COLO829 (cell line): ENCODE measurements at regions not wholly inside any gene's neighbourhood (a gene's known extent, or its start where the extent isn't known, plus 50 kb on each side); places are given as distances from the start of the nearest gene placed in this dataset.
A peak's percentile ranks its signal among the peaks of the same experiment; 100 is the strongest.

ENCODE experiments used
- DNase-seq: peaks from one replicate; pipeline ENCODE4 v3.0.0; 2012; ENCODE audit warnings: low spot score

DNA sequence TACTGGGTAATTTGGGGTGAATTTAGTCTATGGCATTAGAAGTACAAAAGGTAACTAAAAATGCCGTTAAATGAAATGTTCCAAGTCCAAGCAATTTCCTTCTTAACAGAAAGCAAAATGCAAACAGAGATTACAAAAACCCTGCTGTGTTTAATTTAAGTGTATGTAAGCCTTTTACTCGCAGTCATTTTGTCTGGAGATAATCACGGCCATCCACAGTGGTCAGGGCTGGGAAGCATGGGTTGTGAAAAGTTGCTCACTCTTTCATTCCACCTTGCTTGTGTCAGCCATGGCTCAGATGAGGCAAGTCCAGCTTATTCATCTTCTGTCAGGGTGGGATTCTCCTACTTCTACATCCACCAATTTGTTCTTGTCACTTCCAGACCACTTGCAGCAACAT is 983.6 kb upstream of the ZEB2 start:
- no peak for DNase-seq

DNA sequence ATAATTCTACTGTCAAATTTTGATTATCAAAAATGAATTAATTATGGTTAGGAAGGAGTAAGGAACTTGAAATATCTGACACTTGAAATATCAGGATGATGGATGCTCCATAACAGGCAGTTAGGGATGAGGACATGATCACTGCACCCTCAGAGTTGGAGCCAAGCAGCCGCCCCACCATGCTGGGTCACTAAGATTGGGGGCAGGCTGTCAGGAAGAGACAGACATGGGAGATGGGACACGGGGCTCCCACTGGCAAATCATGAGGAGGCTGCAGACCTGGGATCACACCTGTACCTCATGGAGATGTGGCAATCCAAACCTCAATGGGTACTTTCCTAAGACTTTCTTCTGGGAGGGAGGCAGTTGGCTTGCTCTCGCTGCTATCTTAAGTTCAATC is 982.0 kb upstream of the ZEB2 start:
- no peak for DNase-seq

- no peak for DNase-seq
These were observed 975.7 kb upstream of the ZEB2 start for GRCh38 chr2:145495590-145495989.

DNA sequence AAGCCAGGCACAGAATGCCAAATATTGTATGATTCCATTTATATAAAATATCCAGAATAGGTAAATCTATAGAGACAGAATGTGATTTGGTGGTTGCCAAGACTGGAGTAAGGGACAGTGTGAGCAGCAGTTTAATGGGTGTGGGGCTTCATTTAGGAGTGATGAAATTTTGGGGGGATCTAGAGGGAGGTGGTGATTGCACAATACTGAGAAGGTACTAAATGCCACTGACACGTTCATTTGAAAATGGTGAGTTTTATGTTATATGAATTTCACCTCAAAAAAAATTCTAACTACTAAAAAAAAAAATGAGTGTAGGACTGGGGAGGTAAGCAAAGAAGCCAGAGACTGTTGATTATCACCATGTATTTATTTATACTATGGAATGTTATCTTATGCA is 974.5 kb upstream of the ZEB2 start:
- no peak for DNase-seq

- DNase-seq: no peak
These were observed 968.7 kb upstream of the ZEB2 start for GRCh38 chr2:145488571-145488970.

DNA sequence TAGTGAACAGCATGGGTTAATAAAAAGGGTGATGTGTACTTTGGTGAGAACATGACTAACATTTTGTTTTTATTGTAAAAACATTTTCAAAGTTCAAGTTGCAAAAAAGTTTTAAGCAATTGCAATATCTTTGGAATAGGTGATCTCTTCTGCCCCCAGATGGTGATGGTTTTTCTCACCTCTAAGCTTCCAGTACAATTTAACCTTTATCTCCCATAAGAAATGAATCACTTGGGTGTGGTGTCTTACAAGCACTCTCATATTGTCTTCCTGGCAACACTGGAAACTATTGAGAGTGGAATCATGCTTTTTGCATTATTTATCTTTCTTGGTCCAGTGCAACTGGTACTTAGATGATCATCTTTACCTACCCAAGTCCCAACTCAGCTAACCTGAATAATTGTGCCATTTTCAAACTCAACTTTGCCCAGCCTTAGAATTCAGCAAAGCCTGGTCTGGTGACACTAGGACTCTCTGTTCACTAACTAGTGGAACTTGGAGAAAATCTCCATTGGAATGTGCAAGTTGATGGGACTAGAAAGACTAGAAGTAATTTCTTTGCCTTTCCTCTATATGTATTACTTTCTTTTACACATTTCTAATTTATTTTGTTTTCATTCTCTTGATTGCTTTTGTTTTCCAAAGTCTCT is 964.7 kb upstream of the ZEB2 start:
- DNase-seq: peak; percentile 2

DNA sequence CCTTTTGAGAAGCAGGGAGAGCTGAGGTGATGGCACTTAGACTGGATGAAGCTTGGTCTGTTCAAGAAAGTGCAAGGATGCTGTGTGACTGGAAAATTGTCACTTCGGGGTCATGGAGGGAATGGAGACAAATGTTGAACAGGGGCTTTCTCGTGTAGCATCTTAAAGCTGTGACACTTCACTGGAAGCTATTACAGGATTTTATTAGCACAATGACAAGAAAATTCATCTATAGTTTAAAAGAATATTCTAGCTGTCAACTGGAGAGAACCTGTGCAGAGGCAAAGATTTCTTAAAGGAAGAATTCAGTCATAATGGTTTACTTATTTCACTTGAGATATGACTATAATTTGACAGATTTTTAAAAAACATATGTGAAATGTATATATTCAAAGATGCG is 963.9 kb upstream of the ZEB2 start:
- no peak for DNase-seq

DNA sequence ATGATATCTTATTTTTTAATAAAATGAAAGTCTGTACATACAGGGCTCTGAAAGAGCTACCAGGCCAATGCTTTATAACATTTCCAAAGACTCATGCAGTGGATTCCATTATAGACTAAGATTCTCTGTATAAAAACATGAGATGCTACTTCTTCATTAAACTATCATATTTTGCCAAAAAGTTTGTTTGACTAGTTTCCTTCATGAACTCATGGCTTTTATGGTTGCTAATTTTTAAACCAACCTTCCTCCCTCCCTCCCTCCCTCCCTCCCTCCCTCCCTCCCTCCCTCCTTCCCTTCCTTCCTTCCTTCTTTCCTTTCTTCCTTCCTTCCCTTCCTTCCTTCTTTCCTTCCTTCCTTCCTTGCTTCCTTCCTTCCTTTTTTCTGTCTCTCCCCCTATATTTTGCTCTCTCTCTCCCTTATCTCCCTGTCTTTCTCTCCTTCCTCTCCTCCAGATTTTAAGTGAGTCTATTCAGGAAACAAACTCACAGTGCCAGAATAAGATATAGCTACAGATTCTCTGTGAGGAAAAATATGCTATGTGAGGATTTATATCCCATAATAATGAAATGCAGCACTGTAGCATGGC is 961.5 kb upstream of the ZEB2 start:
- DNase-seq: no peak

GRCh38 chr2:145464866-145465265 is 944.9 kb upstream of the ZEB2 start:
- no peak for DNase-seq

GRCh38 chr2:145460112-145460511 is 940.2 kb upstream of the ZEB2 start:
- no peak for DNase-seq

- DNase-seq: peak; percentile 11
These were observed 911.4 kb upstream of the ZEB2 start for GRCh38 chr2:145431181-145431951.

DNA sequence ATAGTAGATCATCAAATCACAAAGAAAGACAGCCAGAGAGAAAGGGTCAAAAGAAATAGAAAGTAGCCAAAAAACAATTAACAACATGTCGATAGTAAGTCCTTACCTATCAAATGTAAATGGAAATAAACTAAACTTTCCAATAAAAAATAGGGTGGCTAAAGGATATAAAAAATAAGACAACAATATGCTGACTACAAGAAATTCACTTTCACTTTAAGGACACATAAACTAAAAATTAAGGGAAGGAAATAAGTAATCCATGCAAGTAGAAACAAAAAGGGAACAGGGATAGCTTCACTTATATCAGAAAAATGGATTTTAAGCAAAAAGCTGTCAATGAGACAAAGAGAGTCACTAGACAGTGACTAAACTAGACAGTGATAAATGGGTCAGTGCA is 903.9 kb upstream of the ZEB2 start:
- DNase-seq: no peak

- no peak for DNase-seq
These were observed 902.7 kb upstream of the ZEB2 start for GRCh38 chr2:145422576-145422975.

- DNase-seq: no peak
These were observed 901.9 kb upstream of the ZEB2 start for GRCh38 chr2:145421841-145422240.

- DNase-seq: no peak
These were observed 896.7 kb upstream of the ZEB2 start for GRCh38 chr2:145416640-145417039.

- DNase-seq: no peak
These were observed 895.2 kb upstream of the ZEB2 start for GRCh38 chr2:145415151-145415550.

DNA sequence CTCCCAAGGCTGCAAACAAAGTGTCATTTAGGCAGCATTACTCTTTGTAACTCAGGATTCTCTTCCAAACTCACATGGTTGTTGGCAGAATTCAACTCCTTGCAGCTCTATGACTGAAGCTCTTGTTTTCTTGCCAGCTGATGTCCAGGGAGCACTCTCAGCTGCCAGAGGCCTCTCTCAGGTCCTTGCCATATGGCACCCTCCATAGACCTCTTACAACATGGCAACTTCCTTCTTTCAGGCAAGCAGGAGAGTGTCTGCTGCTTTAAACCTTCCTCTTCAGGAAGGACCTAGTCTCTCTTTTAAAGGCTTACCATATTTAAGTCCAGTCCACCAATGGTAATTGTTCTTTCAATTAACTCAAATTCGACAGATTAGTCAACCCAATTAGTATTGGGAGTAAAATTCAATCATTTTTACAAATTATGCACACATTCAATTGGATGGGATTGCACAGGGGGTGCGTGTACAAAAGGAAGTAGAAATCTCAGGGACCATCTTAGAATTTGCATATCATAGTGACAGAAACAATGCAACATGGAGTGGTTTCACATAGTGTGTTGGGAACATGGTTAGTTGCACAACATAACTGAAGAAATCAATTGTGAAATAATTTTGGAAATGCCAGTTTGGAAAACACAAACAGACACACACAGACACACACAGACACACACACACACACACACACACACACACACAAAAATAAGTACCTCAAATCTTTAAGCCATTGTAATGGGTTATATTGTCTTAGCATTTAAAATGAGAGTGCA is 893.5 kb upstream of the ZEB2 start:
- no peak for DNase-seq

GRCh38 chr2:145412155-145412554 is 892.2 kb upstream of the ZEB2 start:
- no peak for DNase-seq

GRCh38 chr2:145411493-145411892 is 891.6 kb upstream of the ZEB2 start:
- no peak for DNase-seq

DNA sequence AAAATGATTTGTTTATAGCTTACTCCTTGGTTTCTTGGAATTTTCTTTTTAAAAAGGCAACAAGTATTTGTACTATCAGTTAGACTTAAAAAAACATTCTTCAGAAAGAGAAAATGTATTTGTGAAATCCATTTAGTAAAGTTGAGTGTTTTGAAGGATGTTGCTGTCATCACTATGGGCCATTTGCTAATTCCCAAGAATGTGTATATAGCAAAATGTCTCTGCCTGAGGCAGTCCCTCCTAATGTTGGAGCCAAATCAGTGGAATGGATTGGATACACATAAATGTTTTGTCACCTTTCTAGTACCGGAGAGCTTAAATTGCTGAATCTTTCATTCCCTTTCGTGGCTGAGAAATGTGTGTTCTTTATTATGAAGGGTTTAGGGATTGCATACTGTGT is 890.2 kb upstream of the ZEB2 start:
- no peak for DNase-seq

DNA sequence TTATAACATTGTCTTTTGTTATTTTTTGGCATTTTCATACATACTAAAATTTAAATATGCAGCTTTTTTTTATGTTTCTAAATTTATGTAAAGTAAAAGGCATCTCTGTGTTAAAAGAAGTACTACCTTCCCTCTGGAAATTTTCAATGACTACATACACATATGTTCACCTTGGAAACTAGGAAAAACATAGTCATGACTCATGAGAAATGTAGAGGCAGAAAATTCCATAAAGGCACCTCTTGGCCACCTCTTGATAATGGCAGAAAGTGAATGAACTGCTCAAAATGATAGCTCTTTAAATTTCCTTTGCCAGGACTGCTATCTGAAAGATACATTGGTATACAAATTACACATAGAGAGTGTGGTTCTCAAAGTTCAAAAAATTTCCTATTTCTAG is 889.1 kb upstream of the ZEB2 start:
- no peak for DNase-seq

DNA sequence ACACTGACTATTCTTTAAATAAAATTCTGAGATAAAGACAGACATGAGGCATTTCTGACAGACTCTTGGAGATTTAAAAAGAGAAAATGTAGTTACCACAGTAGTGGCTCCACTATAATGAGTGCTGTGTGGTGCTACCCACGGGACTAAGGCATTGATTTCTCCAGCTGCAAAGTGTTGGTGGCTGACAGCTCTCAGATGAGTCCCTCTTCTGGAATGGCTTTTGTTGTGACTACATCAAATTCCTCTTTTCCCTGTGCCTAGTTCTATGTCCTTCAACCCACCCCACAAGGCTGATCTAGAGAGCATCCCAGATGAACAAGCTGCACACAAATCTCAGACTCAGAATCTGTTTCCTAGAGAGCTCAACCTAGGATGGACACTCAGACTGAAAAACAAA is 884.8 kb upstream of the ZEB2 start:
- no peak for DNase-seq
